ENCODE measurements at regions not wholly inside any gene's neighbourhood (a gene's known extent, or its start where the extent isn't known, plus 50 kb on each side); places are given as distances from the start of the nearest gene placed in this dataset.

DNA sequence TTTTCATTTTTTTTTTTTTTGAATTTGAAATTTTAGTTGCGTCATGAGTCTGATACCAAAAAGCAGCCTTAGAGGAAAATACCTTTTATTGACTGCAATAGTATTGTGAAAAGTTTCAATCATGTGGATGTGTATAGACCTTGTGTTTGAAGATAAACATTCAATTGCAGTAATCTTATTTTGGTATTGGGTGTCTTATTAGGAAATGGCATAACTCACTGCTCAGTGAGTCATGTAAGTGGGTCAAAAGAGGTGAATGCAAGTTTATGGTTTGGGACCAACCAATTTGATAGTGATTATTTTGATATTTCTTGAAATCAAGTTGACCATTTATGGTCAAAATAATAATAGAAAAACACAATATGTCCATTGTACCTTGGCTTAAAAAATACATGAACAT lies 627.8 kb upstream of the SLIT2 start:
- DNase-seq (ENCODE audit: low read depth) = no peak
- TF ChIP-seq, protein P1, sequence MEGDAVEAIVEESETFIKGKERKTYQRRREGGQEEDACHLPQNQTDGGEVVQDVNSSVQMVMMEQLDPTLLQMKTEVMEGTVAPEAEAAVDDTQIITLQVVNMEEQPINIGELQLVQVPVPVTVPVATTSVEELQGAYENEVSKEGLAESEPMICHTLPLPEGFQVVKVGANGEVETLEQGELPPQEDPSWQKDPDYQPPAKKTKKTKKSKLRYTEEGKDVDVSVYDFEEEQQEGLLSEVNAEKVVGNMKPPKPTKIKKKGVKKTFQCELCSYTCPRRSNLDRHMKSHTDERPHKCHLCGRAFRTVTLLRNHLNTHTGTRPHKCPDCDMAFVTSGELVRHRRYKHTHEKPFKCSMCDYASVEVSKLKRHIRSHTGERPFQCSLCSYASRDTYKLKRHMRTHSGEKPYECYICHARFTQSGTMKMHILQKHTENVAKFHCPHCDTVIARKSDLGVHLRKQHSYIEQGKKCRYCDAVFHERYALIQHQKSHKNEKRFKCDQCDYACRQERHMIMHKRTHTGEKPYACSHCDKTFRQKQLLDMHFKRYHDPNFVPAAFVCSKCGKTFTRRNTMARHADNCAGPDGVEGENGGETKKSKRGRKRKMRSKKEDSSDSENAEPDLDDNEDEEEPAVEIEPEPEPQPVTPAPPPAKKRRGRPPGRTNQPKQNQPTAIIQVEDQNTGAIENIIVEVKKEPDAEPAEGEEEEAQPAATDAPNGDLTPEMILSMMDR (conservative IDR thresholded peaks at IDR 0.05; ENCODE audit: low read length) = no peak
- no peak overlapping the region for H3K4me3 ChIP-seq (ENCODE audit: low read length)

DNA sequence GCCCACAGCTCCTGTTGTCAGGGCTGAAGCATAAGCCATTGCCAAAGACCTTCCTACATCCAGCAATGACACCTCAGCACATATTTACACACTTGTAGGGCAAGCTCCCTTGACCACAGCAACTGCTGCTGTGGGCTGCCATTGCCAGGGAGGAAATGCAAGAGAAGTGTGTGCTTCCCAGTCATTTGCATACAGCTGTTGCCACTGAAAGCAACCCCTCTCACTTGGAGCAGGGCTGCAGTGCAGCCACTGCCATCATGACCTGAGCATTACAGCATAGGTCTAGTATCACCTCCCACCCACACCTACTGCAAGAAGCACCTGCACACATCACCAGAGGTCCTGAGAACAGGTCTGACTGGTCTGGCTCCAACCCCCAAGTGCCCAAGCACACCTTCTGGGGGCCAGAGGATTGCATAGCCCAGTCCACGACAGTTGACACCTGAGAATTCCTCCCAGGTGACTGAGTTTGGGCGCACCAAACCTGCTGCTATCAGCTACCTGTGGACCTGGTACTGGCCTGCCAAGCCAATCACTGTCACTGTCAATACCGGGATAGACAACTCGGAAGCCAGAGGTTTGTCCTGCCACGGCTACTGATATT lies 636.5 kb upstream of the SLIT2 start:
- no peak overlapping the region for H3K4me3 ChIP-seq (ENCODE audit: low read length)
- TF ChIP-seq, protein P1 (conservative IDR thresholded peaks at IDR 0.05; ENCODE audit: low read length) = no peak
- no peak for DNase-seq (ENCODE audit: low read depth)

DNA sequence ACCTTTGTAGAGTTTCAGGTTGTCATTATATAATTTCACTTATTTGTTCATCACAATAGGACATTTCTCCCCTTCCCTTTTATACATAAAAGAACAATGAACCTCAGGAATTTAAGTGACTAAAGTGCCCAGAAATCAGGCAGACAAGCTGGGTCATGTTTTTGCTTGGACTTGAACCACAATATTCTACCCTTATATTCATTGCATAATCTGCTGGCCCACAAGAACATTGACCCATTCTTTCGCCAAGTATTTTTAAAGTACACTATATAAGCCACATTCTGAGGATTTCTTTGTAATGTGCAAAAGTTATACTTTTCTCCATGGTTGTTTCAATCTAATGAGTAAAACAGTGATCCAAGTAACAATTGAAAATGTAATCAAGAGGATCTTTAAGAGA lies 637.5 kb upstream of the SLIT2 start:
- H3K4me3 ChIP-seq (ENCODE audit: low read length) = no peak overlapping the region
- TF ChIP-seq, protein P1 (conservative IDR thresholded peaks at IDR 0.05; ENCODE audit: low read length) = no peak

DNA sequence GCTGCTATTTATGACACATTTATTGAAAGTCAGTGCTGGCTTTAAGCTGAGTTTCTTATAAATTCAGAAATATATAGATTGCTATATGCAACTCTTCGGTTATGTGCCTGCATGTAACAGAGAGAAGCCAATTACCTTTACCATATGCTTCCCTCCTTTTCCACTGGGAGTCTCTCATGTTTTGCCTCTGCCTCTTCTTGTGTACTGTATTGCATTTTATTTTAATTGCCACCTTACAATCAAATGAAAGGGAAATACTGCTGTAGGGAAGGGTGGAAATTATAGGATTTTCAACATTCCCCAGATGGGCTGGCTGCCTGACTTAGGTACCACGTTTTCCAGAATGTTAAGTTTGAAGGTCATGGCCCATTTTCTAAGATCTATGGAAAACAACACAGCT lies 655.4 kb upstream of the SLIT2 start:
- DNase-seq (ENCODE audit: low read depth) = no peak
- no peak overlapping the region for H3K4me3 ChIP-seq (ENCODE audit: low read length)
- TF ChIP-seq, protein P1 (conservative IDR thresholded peaks at IDR 0.05; ENCODE audit: low read length) = no peak

More for the DNA sequence above, 637.5 kb upstream of the SLIT2 start:
- DNase-seq (ENCODE audit: low read depth) = peak; percentile 29

DNA sequence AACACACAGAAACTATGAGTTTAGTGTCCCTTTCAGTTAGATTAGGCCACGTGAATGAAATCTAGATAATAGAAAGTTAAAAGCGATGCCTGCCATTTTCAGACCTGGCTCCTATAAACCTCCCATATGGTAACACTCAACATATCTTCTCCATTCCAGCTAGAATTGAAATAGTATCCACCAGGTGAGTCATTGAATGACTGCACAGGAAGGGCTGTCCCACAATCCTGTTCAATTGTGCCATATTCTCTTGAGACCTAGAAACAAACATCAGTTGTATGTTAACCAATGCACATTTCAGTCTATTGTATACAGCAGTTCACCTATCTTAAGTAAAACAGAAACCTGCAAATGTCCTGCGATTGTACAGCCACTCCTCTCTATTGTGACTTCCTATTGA lies 659.3 kb upstream of the SLIT2 start:
- H3K4me3 ChIP-seq (ENCODE audit: low read length) = no peak overlapping the region
- TF ChIP-seq, protein P1 (conservative IDR thresholded peaks at IDR 0.05; ENCODE audit: low read length) = no peak
- no peak for DNase-seq (ENCODE audit: low read depth)

DNA sequence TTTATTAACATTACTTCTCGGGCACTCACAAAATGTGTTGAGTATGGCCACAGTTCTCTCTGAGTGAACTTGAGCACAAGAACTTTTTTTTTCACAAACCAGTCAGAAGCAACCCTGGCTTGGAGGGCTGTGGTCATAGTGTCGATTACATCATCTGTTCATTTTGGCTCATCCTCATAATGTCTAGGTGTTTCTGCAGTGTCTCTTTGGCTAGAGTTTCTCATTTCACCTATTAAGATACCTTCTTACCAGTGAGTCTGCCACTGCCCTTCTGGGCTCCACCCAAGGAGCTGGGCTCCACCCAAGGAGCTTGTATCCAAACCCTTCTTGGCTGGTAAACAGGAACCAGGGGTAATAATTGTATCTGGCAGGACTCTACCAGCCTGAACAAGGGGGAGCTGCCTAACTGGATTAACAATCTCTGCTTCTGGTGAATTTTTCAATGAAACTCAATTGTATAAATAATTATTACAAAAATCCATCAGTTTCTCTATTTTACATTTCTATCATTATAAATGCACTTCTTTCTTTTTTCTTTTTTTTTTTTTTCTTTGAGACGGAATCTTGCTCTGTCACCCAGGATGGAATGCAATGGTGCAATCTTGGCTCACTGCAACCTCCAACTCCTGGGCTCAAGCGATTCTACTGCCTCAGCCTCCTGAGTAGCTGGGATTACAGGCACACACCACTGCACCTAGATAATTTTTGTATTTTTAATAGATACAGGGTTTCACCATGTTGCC lies 667.7 kb upstream of the SLIT2 start:
- TF ChIP-seq, protein P1 (conservative IDR thresholded peaks at IDR 0.05; ENCODE audit: low read length) = no peak
- no peak overlapping the region for H3K4me3 ChIP-seq (ENCODE audit: low read length)
- DNase-seq (ENCODE audit: low read depth) = peak; percentile 26

DNA sequence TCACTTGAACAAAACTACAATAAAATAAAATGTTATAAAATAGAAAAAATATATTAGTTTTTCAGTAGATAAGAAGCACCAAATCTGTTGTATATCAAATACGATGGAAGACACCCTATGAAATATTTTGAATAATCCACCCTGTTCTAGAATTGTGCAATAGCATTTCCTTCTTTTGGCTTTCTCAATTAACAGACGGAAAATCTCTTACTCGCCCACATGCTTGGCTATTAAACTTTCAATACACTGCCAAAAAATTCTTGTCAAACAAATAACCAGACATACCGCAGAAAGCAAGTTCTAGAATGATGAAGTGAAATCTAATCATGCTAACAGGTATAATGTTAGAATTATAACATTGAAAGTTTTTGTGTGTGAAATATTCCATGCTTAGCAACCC lies 671.6 kb upstream of the SLIT2 start:
- peak; percentile 72 for DNase-seq (ENCODE audit: low read depth)
- TF ChIP-seq, protein P1 (conservative IDR thresholded peaks at IDR 0.05; ENCODE audit: low read length) = no peak
- no peak overlapping the region for H3K4me3 ChIP-seq (ENCODE audit: low read length)
